ENCODE measurements at regions not wholly inside any gene's neighbourhood (a gene's known extent, or its start where the extent isn't known, plus 50 kb on each side); places are given as distances from the start of the nearest gene placed in this dataset.

- H3K4me3 ChIP-seq (ENCODE audit: low read depth, low read length), result no peak overlapping the region
- no peak for DNase-seq (ENCODE audit: low read depth)
- TF ChIP-seq CTCF (IDR thresholded peaks at IDR 0.05; ENCODE audit: insufficient read depth, low read depth, low read length, missing control alignments), result no peak
These were observed 56.1 kb upstream of the FBRSL1 start for GRCh38 chr12:132433641-132434395.

GRCh38 chr12:132432721-132433577 lies 57.0 kb upstream of the FBRSL1 start:
- no peak for TF ChIP-seq CTCF (IDR thresholded peaks at IDR 0.05; ENCODE audit: insufficient read depth, low read depth, low read length, missing control alignments)
- DNase-seq (ENCODE audit: low read depth), result no peak
- no peak overlapping the region for H3K4me3 ChIP-seq (ENCODE audit: low read depth, low read length)

GRCh38 chr12:132432126-132432705 lies 57.7 kb upstream of the FBRSL1 start:
- no peak for TF ChIP-seq CTCF (IDR thresholded peaks at IDR 0.05; ENCODE audit: insufficient read depth, low read depth, low read length, missing control alignments)
- no peak overlapping the region for H3K4me3 ChIP-seq (ENCODE audit: low read depth, low read length)
- no peak for DNase-seq (ENCODE audit: low read depth)

GRCh38 chr12:132430838-132431774 lies 58.8 kb upstream of the FBRSL1 start:
- no peak for DNase-seq (ENCODE audit: low read depth)
- H3K4me3 ChIP-seq (ENCODE audit: low read depth, low read length), result no peak overlapping the region
- no peak for TF ChIP-seq CTCF (IDR thresholded peaks at IDR 0.05; ENCODE audit: insufficient read depth, low read depth, low read length, missing control alignments)

GRCh38 chr12:132429946-132430643 lies 59.9 kb upstream of the FBRSL1 start:
- peak; percentile 63 for DNase-seq (ENCODE audit: low read depth)
- H3K4me3 ChIP-seq (ENCODE audit: low read depth, low read length), result no peak overlapping the region
- TF ChIP-seq CTCF (IDR thresholded peaks at IDR 0.05; ENCODE audit: insufficient read depth, low read depth, low read length, missing control alignments), result no peak

DNA sequence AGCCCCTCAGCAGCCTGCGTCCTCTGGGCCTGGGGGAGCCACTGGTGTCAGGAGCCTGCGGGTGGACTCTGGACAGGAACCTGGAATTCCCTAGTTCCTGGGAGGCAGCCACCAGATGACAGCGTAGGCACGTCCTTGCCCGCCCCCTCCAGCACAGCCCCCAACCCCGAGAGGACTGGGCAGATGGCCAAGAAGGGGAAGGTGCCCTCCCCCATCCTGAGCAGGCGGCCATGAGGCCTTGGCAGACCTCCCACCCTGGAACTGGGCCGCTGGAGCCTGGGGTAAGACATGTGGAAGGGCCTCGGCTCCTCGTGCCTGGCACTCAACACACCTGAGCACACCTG lies 60.4 kb upstream of the FBRSL1 start:
- no peak for TF ChIP-seq CTCF (IDR thresholded peaks at IDR 0.05; ENCODE audit: insufficient read depth, low read depth, low read length, missing control alignments)
- no peak for DNase-seq (ENCODE audit: low read depth)
- H3K4me3 ChIP-seq (ENCODE audit: low read depth, low read length), result no peak overlapping the region

Measured in GM12865 (cell line).